ENCODE measurements at regions not wholly inside any gene's neighbourhood (a gene's known extent, or its start where the extent isn't known, plus 50 kb on each side); places are given as distances from the start of the nearest gene placed in this dataset.

GRCh38 chr4:129208481-129208880, 112.5 kb downstream of the C4orf33 start:
- TF ChIP-seq CEBPB (IDR thresholded peaks at IDR 0.05; ENCODE audit: low read depth, low read length), result no peak
- TF ChIP-seq CTCF (conservative IDR thresholded peaks at IDR 0.05; ENCODE audit: low read depth, low read length), result no peak
- TF ChIP-seq MAZ (IDR thresholded peaks at IDR 0.05; ENCODE audit: borderline replicate concordance, low read depth, low read length), result no peak
- no peak for TF ChIP-seq FOS (IDR thresholded peaks at IDR 0.05; ENCODE audit: low read depth, low read length)
- TF ChIP-seq MAFK (IDR thresholded peaks at IDR 0.05; ENCODE audit: low read depth, low read length), result no peak
- TF ChIP-seq POLR2A (IDR thresholded peaks at IDR 0.05; ENCODE audit: low read depth, low read length), result no peak
- no peak for TF ChIP-seq CHD1 (IDR thresholded peaks at IDR 0.05; ENCODE audit: low read depth, low read length)
- TF ChIP-seq MXI1 (IDR thresholded peaks at IDR 0.05; ENCODE audit: borderline replicate concordance, low read depth, low read length), result no peak
- no peak for TF ChIP-seq ELK1 (IDR thresholded peaks at IDR 0.05; ENCODE audit: borderline replicate concordance, low read depth, low read length)
- no peak for TF ChIP-seq RAD21 (IDR thresholded peaks at IDR 0.05; ENCODE audit: low read length)
- no peak for TF ChIP-seq RCOR1 (IDR thresholded peaks at IDR 0.05; ENCODE audit: insufficient replicate concordance, low read length)
- no peak for TF ChIP-seq USF2 (IDR thresholded peaks at IDR 0.05; ENCODE audit: low read depth, low read length)
- no peak for TF ChIP-seq RFX5 (IDR thresholded peaks at IDR 0.05; ENCODE audit: low read depth, low read length)

All from IMR-90 (cell line).